Small intestine (tissue), 7 donors: ENCODE measurements at regions not wholly inside any gene's neighbourhood (a gene's known extent, or its start where the extent isn't known, plus 50 kb on each side); places are given as distances from the start of the nearest gene placed in this dataset.
"Not testable (repeated sequence)": the region's sequence is repeated elsewhere in the genome, so short reads cannot be mapped to it uniquely, and the experiment has no call there.

ENCODE experiments used
- DNase-seq, 2 donors: peaks; one replicate each; pipeline versions ENCODE4 v3.0.0 to v3.0.0-alpha.2; 2013
- FAIRE-seq: peaks from 2 replicates; lab custom pipeline; 2012; peaks lifted over from hg19 to GRCh38; lab: Jason Lieb, UNC
- H3K27ac ChIP-seq, 3 donors: one replicate each; pipeline ENCODE4 v1.5.1; 2013; ENCODE audit warnings: low read length in 2 of 3, mild to moderate bottlenecking in 2 of 3, control low read depth in 1 of 3, inconsistent platforms in 1 of 3, low read depth in 1 of 3, moderate library complexity in 1 of 3
- H3K27me3 ChIP-seq, 3 donors: one replicate each; pipeline ENCODE4 v1.6.1; 2013; ENCODE audit warnings: low read length in 3 of 3, inconsistent platforms in 1 of 3; ENCODE audit not compliant: control insufficient read depth in 3 of 3, insufficient read depth in 3 of 3
- H3K36me3 ChIP-seq, 3 donors: one replicate each; pipeline ENCODE4 v1.6.1; 2013; ENCODE audit warnings: low read length in 3 of 3, inconsistent platforms in 1 of 3, low read depth in 1 of 3, mild to moderate bottlenecking in 1 of 3, moderate library complexity in 1 of 3; ENCODE audit not compliant: control insufficient read depth in 3 of 3, insufficient read depth in 2 of 3
- H3K4me1 ChIP-seq, 3 donors: one replicate each; pipeline ENCODE4 v1.6.1; 2013; ENCODE audit warnings: low read length in 2 of 3, inconsistent platforms in 1 of 3, low read depth in 1 of 3, mild to moderate bottlenecking in 1 of 3, moderate library complexity in 1 of 3; ENCODE audit not compliant: control insufficient read depth in 3 of 3, insufficient read depth in 2 of 3
- H3K4me3 ChIP-seq, 3 donors: one replicate each; pipeline ENCODE4 v1.5.1; 2013; ENCODE audit warnings: low read length in 3 of 3, control low read depth in 1 of 3, inconsistent platforms in 1 of 3, low read depth in 1 of 3, mild to moderate bottlenecking in 1 of 3, moderate library complexity in 1 of 3
- H3K9me3 ChIP-seq, 2 donors: one replicate each; pipeline ENCODE4 v1.6.1; 2013; ENCODE audit warnings: low read depth in 1 of 2, low read length in 1 of 2; ENCODE audit not compliant: control insufficient read depth in 2 of 2, insufficient read depth in 1 of 2
- WGBS, 3 donors: extraction: QIAGEN DNeasy Blood & Tissue Kit; methylation state at CpG; one replicate each; pipeline ENCODE4 v1.1.7; 2013; 5-methylcytosine and 5-hydroxymethylcytosine counted together
- donor health status: healthy with polysubstance abuse.
- donor health status: control.
- donor health status: control.
- donor health status: Bipolar disorder and iron deficiency.
- donor health status: healthy.

- no peak overlapping the region for H3K4me3 ChIP-seq
- no peaks in the 10 kb centered on the region for H3K4me1 ChIP-seq
- 44 to 62% (median 48%) methylated on average over 2 of the region's 2 CpGs for WGBS, 3 donors
- H3K27me3 ChIP-seq: no peaks in the 10 kb centered on the region
- DNase-seq (no peak), FAIRE-seq (no peak)
- H3K9me3 ChIP-seq: no peaks in the 10 kb centered on the region
- no peaks in the 10 kb centered on the region for H3K36me3 ChIP-seq
- H3K27ac ChIP-seq: no peak overlapping the region
Observed at GRCh38 chr6:78253618-78254017, 600.8 kb downstream of the MEI4 start.

GRCh38 chr6:78259935-78260334 is 607.1 kb downstream of the MEI4 start:
- WGBS, 3 donors: 83 to 93% (median 85%) methylated on average over 1 of the region's 1 CpG
- Histone ChIP-seq H3K9me3 (peaks cover 0 to 3% of the 10 kb centered on the region in 2 donors), H3K27ac (no peak overlapping the region), H3K36me3 (no peaks in the 10 kb centered on the region), H3K4me1 (no peaks in the 10 kb centered on the region), H3K4me3 (no peak overlapping the region), H3K27me3 (no peaks in the 10 kb centered on the region)
- FAIRE-seq (no peak), DNase-seq (no peak)

GRCh38 chr6:78260427-78260826 is 606.9 kb upstream of the IRAK1BP1 start:
- not testable (repeated sequence) for H3K4me1 ChIP-seq, H3K27ac ChIP-seq, H3K27me3 ChIP-seq, DNase-seq, H3K36me3 ChIP-seq, FAIRE-seq, H3K4me3 ChIP-seq, H3K9me3 ChIP-seq
- WGBS, 3 donors: 28 to 52% (median 38%) methylated on average over 3 of the region's 3 CpGs

GRCh38 chr6:78268591-78269452 is 598.5 kb upstream of the IRAK1BP1 start:
- Histone ChIP-seq H3K36me3 (no peaks in the 10 kb centered on the region), H3K4me1 (no peaks in the 10 kb centered on the region), H3K4me3 (no peak overlapping the region), H3K27ac (no peak overlapping the region), H3K27me3 (no peaks in the 10 kb centered on the region), H3K9me3 (no peaks in the 10 kb centered on the region)
- DNase-seq: no peak
- 73 to 90% (median 89%) methylated on average over 2 of the region's 2 CpGs for WGBS, 3 donors
- no peak for FAIRE-seq

GRCh38 chr6:78300885-78301284 is 566.5 kb upstream of the IRAK1BP1 start:
- FAIRE-seq (no peak), DNase-seq (no peak)
- Histone ChIP-seq H3K4me1 (no peaks in the 10 kb centered on the region), H3K9me3 (no peaks in the 10 kb centered on the region), H3K36me3 (no peaks in the 10 kb centered on the region), H3K27me3 (no peaks in the 10 kb centered on the region), H3K27ac (no peak overlapping the region), H3K4me3 (no peak overlapping the region)
- 25 to 58% (median 35%) methylated on average over 2 of the region's 2 CpGs for WGBS, 3 donors

GRCh38 chr6:78302411-78302810 is 564.9 kb upstream of the IRAK1BP1 start:
- FAIRE-seq (no peak), DNase-seq (no peak)
- no peaks in the 10 kb centered on the region for H3K9me3 ChIP-seq
- no peak overlapping the region for H3K4me3 ChIP-seq
- no peaks in the 10 kb centered on the region for H3K27me3 ChIP-seq
- no peaks in the 10 kb centered on the region for H3K4me1 ChIP-seq
- WGBS, 3 donors: 60 to 80% (median 63%) methylated on average over 1 of the region's 1 CpG
- no peak overlapping the region for H3K27ac ChIP-seq
- H3K36me3 ChIP-seq: no peaks in the 10 kb centered on the region

GRCh38 chr6:78308025-78308424 is 559.3 kb upstream of the IRAK1BP1 start:
- Histone ChIP-seq H3K4me3 (no peak overlapping the region), H3K27ac (no peak overlapping the region), H3K27me3 (no peaks in the 10 kb centered on the region), H3K36me3 (no peaks in the 10 kb centered on the region), H3K4me1 (no peaks in the 10 kb centered on the region), H3K9me3 (no peaks in the 10 kb centered on the region)
- no peak for DNase-seq
- FAIRE-seq: no peak

- Histone ChIP-seq H3K9me3 (no peaks in the 10 kb centered on the region), H3K4me1 (no peaks in the 10 kb centered on the region), H3K27ac (no peak overlapping the region), H3K27me3 (no peaks in the 10 kb centered on the region), H3K4me3 (no peak overlapping the region), H3K36me3 (no peaks in the 10 kb centered on the region)
- FAIRE-seq (no peak), DNase-seq (no peak)
- 71 to 78% (median 78%) methylated on average over 5 of the region's 5 CpGs for WGBS, 3 donors
Observed at GRCh38 chr6:78322068-78322845, 545.1 kb upstream of the IRAK1BP1 start.
